Karpas-422 (cell line): ENCODE measurements at regions not wholly inside any gene's neighbourhood (a gene's known extent, or its start where the extent isn't known, plus 50 kb on each side); places are given as distances from the start of the nearest gene placed in this dataset.

Source experiments
- DNase-seq: peaks from one replicate; pipeline ENCODE4 v3.0.0-alpha.2; 2015
- H2AFZ ChIP-seq: fragments of 200-600 bp; sonication (generic); 2 replicates; pipeline ENCODE4 v1.6.1; 2014; ENCODE audit warnings: antibody characterized with exemption, low read length, mixed read lengths
- H3K27ac ChIP-seq: fragments of 200-600 bp; sonication (generic); 2 replicates; pipeline ENCODE4 v1.5.1; 2014; ENCODE audit warnings: mild to moderate bottlenecking, low read length, moderate library complexity
- H3K27me3 ChIP-seq: fragments of 200-600 bp; sonication (generic); 2 replicates; pipeline ENCODE4 v1.6.1; 2014; ENCODE audit warnings: low read length, mixed read lengths
- H3K36me3 ChIP-seq: fragments of 200-600 bp; sonication (generic); 2 replicates; pipeline ENCODE4 v1.6.1; 2014; ENCODE audit warnings: low read length, mixed read lengths; ENCODE audit not compliant: insufficient read depth
- H3K4me1 ChIP-seq: fragments of 200-600 bp; sonication (generic); 2 replicates; pipeline ENCODE4 v1.6.1; 2014; ENCODE audit warnings: mild to moderate bottlenecking, low read length, mixed read lengths
- H3K4me2 ChIP-seq: fragments of 200-600 bp; sonication (generic); 2 replicates; pipeline ENCODE4 v1.6.1; 2014; ENCODE audit warnings: low read length, low read depth, mild to moderate bottlenecking; ENCODE audit not compliant: poor library complexity, severe bottlenecking
- H3K4me3 ChIP-seq: fragments of 200-600 bp; sonication (generic); 2 replicates; pipeline ENCODE4 v1.5.1; 2014; ENCODE audit warnings: mild to moderate bottlenecking, antibody characterized with exemption, low read length, mixed read lengths
- H3K79me2 ChIP-seq: fragments of 200-600 bp; sonication (generic); 2 replicates; pipeline ENCODE4 v1.6.1; 2014; ENCODE audit warnings: mild to moderate bottlenecking, low read length, mixed read lengths
- H3K9ac ChIP-seq: fragments of 200-600 bp; sonication (generic); 2 replicates; pipeline ENCODE4 v1.6.0; 2014; ENCODE audit warnings: low read length
- H3K9me2 ChIP-seq: fragments of 200-600 bp; sonication (generic), shearing (Covaris generic); replicated peaks from 2 replicates; pipeline ENCODE4 v1.6.0; 2014; ENCODE audit warnings: mild to moderate bottlenecking, low read length, moderate library complexity; ENCODE audit not compliant: insufficient read depth
- H3K9me3 ChIP-seq: fragments of 300-700, 200-600 bp; sonication (generic); 2 replicates; pipeline ENCODE4 v1.6.1; 2014; ENCODE audit warnings: low read length, mixed read lengths
- H4K20me1 ChIP-seq: fragments of 200-600 bp; sonication (generic); 2 replicates; pipeline ENCODE4 v1.6.1; 2014; ENCODE audit warnings: mild to moderate bottlenecking, antibody characterized with exemption, low read length, low read depth; ENCODE audit not compliant: insufficient read depth

DNA sequence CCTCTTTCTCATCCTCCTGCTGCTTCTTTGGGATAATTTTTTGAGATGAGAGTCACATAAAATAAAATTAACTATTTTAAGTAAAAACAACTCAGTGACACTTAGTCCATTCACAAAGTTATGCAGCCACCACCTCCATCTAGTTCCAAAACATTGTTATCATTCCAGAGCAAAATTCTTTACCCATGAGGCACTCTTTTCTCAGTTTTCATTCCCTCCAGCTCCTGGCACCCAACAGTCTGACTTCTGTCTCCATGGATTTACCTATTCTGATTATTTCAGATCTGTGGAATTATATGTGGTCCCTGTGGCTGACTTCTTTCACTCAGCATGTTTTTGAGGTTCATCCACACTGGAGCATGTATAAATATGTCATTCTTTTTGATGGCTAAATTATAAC is 239.9 kb upstream of the DYNLRB2 start:
- Histone ChIP-seq H3K27ac (no peak overlapping the region), H4K20me1 (no peaks in the 10 kb centered on the region), H3K27me3 (no peaks in the 10 kb centered on the region), H3K4me2 (no peak overlapping the region), H3K9me2 (no peaks in the 10 kb centered on the region), H3K9ac (no peak overlapping the region), H3K79me2 (no peaks in the 10 kb centered on the region), H3K36me3 (no peaks in the 10 kb centered on the region), H2AFZ (no peak overlapping the region), H3K4me3 (no peak overlapping the region), H3K4me1 (no peaks in the 10 kb centered on the region), H3K9me3 (no peaks in the 10 kb centered on the region)
- no peak for DNase-seq

- no peaks in the 10 kb centered on the region for H3K79me2 ChIP-seq
- no peaks in the 10 kb centered on the region for H3K4me1 ChIP-seq
- no peaks in the 10 kb centered on the region for H4K20me1 ChIP-seq
- H3K27ac ChIP-seq = no peak overlapping the region
- no peaks in the 10 kb centered on the region for H3K36me3 ChIP-seq
- no peak for DNase-seq
- H2AFZ ChIP-seq = no peak overlapping the region
- no peak overlapping the region for H3K9ac ChIP-seq
- no peak overlapping the region for H3K4me3 ChIP-seq
- no peaks in the 10 kb centered on the region for H3K9me2 ChIP-seq
- H3K9me3 ChIP-seq = no peaks in the 10 kb centered on the region
- no peaks in the 10 kb centered on the region for H3K27me3 ChIP-seq
- H3K4me2 ChIP-seq = no peak overlapping the region
These were observed 240.3 kb upstream of the DYNLRB2 start for GRCh38 chr16:80300456-80300855.

GRCh38 chr16:80299416-80299815 is 241.4 kb upstream of the DYNLRB2 start:
- no peak for DNase-seq
- H3K27ac ChIP-seq = no peak overlapping the region
- no peak overlapping the region for H2AFZ ChIP-seq
- no peaks in the 10 kb centered on the region for H4K20me1 ChIP-seq
- H3K4me3 ChIP-seq = no peak overlapping the region
- no peaks in the 10 kb centered on the region for H3K4me1 ChIP-seq
- no peak overlapping the region for H3K4me2 ChIP-seq
- no peaks in the 10 kb centered on the region for H3K9me3 ChIP-seq
- no peaks in the 10 kb centered on the region for H3K36me3 ChIP-seq
- H3K9ac ChIP-seq = no peak overlapping the region
- no peaks in the 10 kb centered on the region for H3K9me2 ChIP-seq
- H3K79me2 ChIP-seq = no peaks in the 10 kb centered on the region
- H3K27me3 ChIP-seq = no peaks in the 10 kb centered on the region

- H3K79me2 ChIP-seq = no peaks in the 10 kb centered on the region
- no peak overlapping the region for H3K4me2 ChIP-seq
- no peak overlapping the region for H3K9ac ChIP-seq
- no peaks in the 10 kb centered on the region for H3K4me1 ChIP-seq
- H3K4me3 ChIP-seq = no peak overlapping the region
- H3K36me3 ChIP-seq = no peaks in the 10 kb centered on the region
- H3K9me3 ChIP-seq = no peaks in the 10 kb centered on the region
- no peaks in the 10 kb centered on the region for H3K9me2 ChIP-seq
- H3K27me3 ChIP-seq = no peaks in the 10 kb centered on the region
- no peak overlapping the region for H3K27ac ChIP-seq
- no peaks in the 10 kb centered on the region for H4K20me1 ChIP-seq
- H2AFZ ChIP-seq = no peak overlapping the region
- DNase-seq = no peak
These were observed 242.1 kb upstream of the DYNLRB2 start for GRCh38 chr16:80298676-80299075.

DNA sequence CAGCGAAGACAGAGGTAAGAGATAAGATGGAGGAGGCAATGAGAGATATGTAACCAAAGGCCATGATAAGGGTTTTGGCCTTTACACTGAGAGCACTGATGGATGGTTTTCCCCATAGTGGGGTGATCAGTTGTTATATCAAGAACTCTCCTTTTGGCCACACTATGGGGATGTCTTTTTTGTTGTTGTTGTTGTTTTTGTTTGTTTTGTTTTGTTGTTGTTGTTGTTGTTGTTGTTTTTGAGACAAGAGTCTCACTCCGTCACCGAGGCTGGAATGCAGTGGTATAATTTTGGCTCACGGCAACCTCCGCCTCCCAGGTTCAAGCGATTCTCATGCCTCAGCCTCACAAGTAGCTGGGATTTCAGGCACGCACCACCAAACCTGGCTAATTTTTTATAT is 244.8 kb upstream of the DYNLRB2 start:
- no peak for DNase-seq
- Histone ChIP-seq H3K9ac (no peak overlapping the region), H3K79me2 (no peaks in the 10 kb centered on the region), H3K27ac (no peak overlapping the region), H3K4me2 (no peak overlapping the region), H4K20me1 (no peaks in the 10 kb centered on the region), H3K9me3 (no peaks in the 10 kb centered on the region), H3K4me1 (no peaks in the 10 kb centered on the region), H3K9me2 (no peaks in the 10 kb centered on the region), H3K27me3 (no peaks in the 10 kb centered on the region), H3K36me3 (no peaks in the 10 kb centered on the region), H3K4me3 (no peak overlapping the region), H2AFZ (no peak overlapping the region)

GRCh38 chr16:80294172-80294571 is 246.6 kb upstream of the DYNLRB2 start:
- Histone ChIP-seq H2AFZ (no peak overlapping the region), H4K20me1 (no peaks in the 10 kb centered on the region), H3K36me3 (no peaks in the 10 kb centered on the region), H3K27me3 (no peaks in the 10 kb centered on the region), H3K9me3 (no peaks in the 10 kb centered on the region), H3K79me2 (no peaks in the 10 kb centered on the region), H3K9ac (no peak overlapping the region), H3K4me2 (no peak overlapping the region), H3K9me2 (no peaks in the 10 kb centered on the region), H3K4me3 (no peak overlapping the region), H3K27ac (no peak overlapping the region), H3K4me1 (no peaks in the 10 kb centered on the region)
- no peak for DNase-seq

DNA sequence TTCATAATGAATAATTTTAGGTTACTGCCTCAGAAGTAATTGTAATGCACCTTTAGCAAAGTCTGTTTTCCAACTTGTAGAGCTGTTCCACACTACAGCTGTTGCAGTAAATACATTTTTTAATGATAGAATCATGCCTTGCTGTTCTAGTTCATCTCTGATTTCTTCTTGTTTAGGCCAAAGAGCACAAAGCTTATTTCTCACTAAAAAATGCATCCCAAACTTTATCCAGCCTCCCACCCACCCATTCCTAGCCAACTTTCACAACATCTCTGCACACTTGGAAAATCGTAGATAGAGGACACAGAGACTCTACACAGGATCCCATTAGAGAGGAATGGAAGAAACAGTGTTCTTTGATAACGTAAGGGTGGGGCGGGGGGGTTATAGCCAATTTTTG is 252.2 kb upstream of the DYNLRB2 start:
- H3K36me3 ChIP-seq = no peaks in the 10 kb centered on the region
- no peaks in the 10 kb centered on the region for H3K4me1 ChIP-seq
- DNase-seq = no peak
- no peak overlapping the region for H3K4me2 ChIP-seq
- H3K79me2 ChIP-seq = no peaks in the 10 kb centered on the region
- no peak overlapping the region for H3K9ac ChIP-seq
- H3K27me3 ChIP-seq = no peaks in the 10 kb centered on the region
- no peak overlapping the region for H3K27ac ChIP-seq
- no peaks in the 10 kb centered on the region for H4K20me1 ChIP-seq
- H3K9me3 ChIP-seq = no peaks in the 10 kb centered on the region
- H3K4me3 ChIP-seq = no peak overlapping the region
- no peaks in the 10 kb centered on the region for H3K9me2 ChIP-seq
- no peak overlapping the region for H2AFZ ChIP-seq

GRCh38 chr16:80287674-80288073 is 253.1 kb upstream of the DYNLRB2 start:
- no peak overlapping the region for H2AFZ ChIP-seq
- H3K27ac ChIP-seq = no peak overlapping the region
- no peaks in the 10 kb centered on the region for H3K9me3 ChIP-seq
- no peak overlapping the region for H3K9ac ChIP-seq
- no peaks in the 10 kb centered on the region for H4K20me1 ChIP-seq
- no peaks in the 10 kb centered on the region for H3K36me3 ChIP-seq
- no peaks in the 10 kb centered on the region for H3K4me1 ChIP-seq
- H3K4me3 ChIP-seq = no peak overlapping the region
- H3K27me3 ChIP-seq = no peaks in the 10 kb centered on the region
- no peak for DNase-seq
- H3K9me2 ChIP-seq = no peaks in the 10 kb centered on the region
- no peak overlapping the region for H3K4me2 ChIP-seq
- no peaks in the 10 kb centered on the region for H3K79me2 ChIP-seq

DNA sequence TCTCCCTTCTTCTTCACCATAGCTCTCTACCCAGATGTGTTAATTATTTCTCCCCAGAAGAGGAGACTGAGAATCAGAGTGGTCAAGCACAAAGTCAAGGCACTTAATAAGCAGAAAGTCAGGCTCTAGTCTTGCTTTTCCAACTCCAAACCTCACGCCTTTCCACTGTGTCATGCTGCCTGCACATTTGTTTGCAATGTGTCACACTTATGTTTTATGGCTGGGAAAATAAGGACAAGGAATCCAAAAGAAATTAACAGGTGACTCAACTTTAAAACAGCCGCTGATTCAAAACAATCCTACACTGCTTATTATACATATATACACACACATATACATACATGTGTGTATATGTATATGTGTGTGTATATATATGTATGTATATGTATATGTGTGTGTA is 255.7 kb upstream of the DYNLRB2 start:
- H3K9me3 ChIP-seq = no peaks in the 10 kb centered on the region
- no peak overlapping the region for H2AFZ ChIP-seq
- no peaks in the 10 kb centered on the region for H3K79me2 ChIP-seq
- no peaks in the 10 kb centered on the region for H3K4me1 ChIP-seq
- no peaks in the 10 kb centered on the region for H3K9me2 ChIP-seq
- H3K36me3 ChIP-seq = no peaks in the 10 kb centered on the region
- DNase-seq = no peak
- no peak overlapping the region for H3K4me2 ChIP-seq
- H3K4me3 ChIP-seq = no peak overlapping the region
- no peak overlapping the region for H3K27ac ChIP-seq
- H4K20me1 ChIP-seq = no peaks in the 10 kb centered on the region
- H3K27me3 ChIP-seq = no peaks in the 10 kb centered on the region
- H3K9ac ChIP-seq = no peak overlapping the region
